Peyer's patch (tissue), 4 donors: ENCODE measurements at regions not wholly inside any gene's neighbourhood (a gene's known extent, or its start where the extent isn't known, plus 50 kb on each side); places are given as distances from the start of the nearest gene placed in this dataset.

Source experiments
- CTCF ChIP-seq, 6 experiments: fragments of 450-650 bp in 4 of 6; fragments of 200-600 bp in 2 of 6; sonication (generic) in 1 of 6; IDR thresholded peaks; one replicate each; pipeline ENCODE4 v1.5.1; 2017 to 2019; ENCODE audit warnings: antibody characterized with exemption in 6 of 6, mild to moderate bottlenecking in 3 of 6, moderate library complexity in 1 of 6
- POLR2A ChIP-seq, 2 donors: fragments of 450-650 bp; IDR thresholded peaks; one replicate each; pipeline ENCODE4 v1.5.1; 2017; ENCODE audit warnings: antibody characterized with exemption in 2 of 2, mild to moderate bottlenecking in 2 of 2, moderate library complexity in 2 of 2

GRCh38 chr21:16535626-16536025 is 805.8 kb downstream of the USP25 start:
- TF ChIP-seq CTCF (IDR thresholded peaks at IDR 0.05): no peak
- TF ChIP-seq POLR2A (IDR thresholded peaks at IDR 0.05): no peak
